ENCODE measurements at regions not wholly inside any gene's neighbourhood (a gene's known extent, or its start where the extent isn't known, plus 50 kb on each side); places are given as distances from the start of the nearest gene placed in this dataset.

GRCh38 chr7:81004098-81004497 lies 85.2 kb upstream of the SEMA3C start:
- Histone ChIP-seq H3K36me3 (ENCODE audit: control insufficient read depth in 2 of 2, insufficient read depth in 1 of 2, low read length in 2 of 2) (no peaks in the 10 kb centered on the region), H3K4me3 (ENCODE audit: low read depth, low read length) (no peak overlapping the region), H3K27ac (ENCODE audit: extremely low read depth, low read depth, low read length) (no peak overlapping the region), H3K9me3 (ENCODE audit: control insufficient read depth, insufficient read depth, low read depth, low read length) (no peaks in the 10 kb centered on the region), H3K4me1 (ENCODE audit: control insufficient read depth, insufficient read depth, low read length) (no peaks in the 10 kb centered on the region)
- ChIA-PET CTCF (interaction anchor here (0.5 kb wide), 1 partner anchor 20 kb away, joined by 4 read pairs; no protein-coding TSS in a partner anchor), POLR2A (no interaction called here)
- no peak for TF ChIP-seq ZNF747 (tag by site-specific recombination; IDR thresholded peaks at IDR 0.05)
- no peak for TF ChIP-seq PRDM6 (tag by site-specific recombination; IDR thresholded peaks at IDR 0.05)
- no peak for TF ChIP-seq ZBTB17 (tag by site-specific recombination; IDR thresholded peaks at IDR 0.05)
- TF ChIP-seq GLI4 (tag by site-specific recombination; IDR thresholded peaks at IDR 0.05): no peak
- TF ChIP-seq INSM2 (tag by site-specific recombination; IDR thresholded peaks at IDR 0.05): no peak
- TF ChIP-seq ZNF354C (tag by site-specific recombination; IDR thresholded peaks at IDR 0.05; ENCODE audit: borderline replicate concordance, low read depth): no peak
- no peak for TF ChIP-seq ZNF140 (tag by site-specific recombination; IDR thresholded peaks at IDR 0.05)
- TF ChIP-seq, protein P1, sequence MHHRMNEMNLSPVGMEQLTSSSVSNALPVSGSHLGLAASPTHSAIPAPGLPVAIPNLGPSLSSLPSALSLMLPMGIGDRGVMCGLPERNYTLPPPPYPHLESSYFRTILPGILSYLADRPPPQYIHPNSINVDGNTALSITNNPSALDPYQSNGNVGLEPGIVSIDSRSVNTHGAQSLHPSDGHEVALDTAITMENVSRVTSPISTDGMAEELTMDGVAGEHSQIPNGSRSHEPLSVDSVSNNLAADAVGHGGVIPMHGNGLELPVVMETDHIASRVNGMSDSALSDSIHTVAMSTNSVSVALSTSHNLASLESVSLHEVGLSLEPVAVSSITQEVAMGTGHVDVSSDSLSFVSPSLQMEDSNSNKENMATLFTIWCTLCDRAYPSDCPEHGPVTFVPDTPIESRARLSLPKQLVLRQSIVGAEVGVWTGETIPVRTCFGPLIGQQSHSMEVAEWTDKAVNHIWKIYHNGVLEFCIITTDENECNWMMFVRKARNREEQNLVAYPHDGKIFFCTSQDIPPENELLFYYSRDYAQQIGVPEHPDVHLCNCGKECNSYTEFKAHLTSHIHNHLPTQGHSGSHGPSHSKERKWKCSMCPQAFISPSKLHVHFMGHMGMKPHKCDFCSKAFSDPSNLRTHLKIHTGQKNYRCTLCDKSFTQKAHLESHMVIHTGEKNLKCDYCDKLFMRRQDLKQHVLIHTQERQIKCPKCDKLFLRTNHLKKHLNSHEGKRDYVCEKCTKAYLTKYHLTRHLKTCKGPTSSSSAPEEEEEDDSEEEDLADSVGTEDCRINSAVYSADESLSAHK (tag by site-specific recombination; IDR thresholded peaks at IDR 0.05): no peak
- TF ChIP-seq ZNF529 (tag by site-specific recombination; IDR thresholded peaks at IDR 0.05; ENCODE audit: insufficient replicate concordance): no peak
- no peak for TF ChIP-seq ZNF571 (tag by site-specific recombination; IDR thresholded peaks at IDR 0.05)
- TF ChIP-seq ZNF121 (tag by site-specific recombination; IDR thresholded peaks at IDR 0.05): no peak
- no peak for TF ChIP-seq ZNF791 (tag by site-specific recombination; IDR thresholded peaks at IDR 0.05)
- TF ChIP-seq ZNF221 (tag by site-specific recombination; IDR thresholded peaks at IDR 0.05; ENCODE audit: borderline replicate concordance): no peak
- TF ChIP-seq, protein P2, sequence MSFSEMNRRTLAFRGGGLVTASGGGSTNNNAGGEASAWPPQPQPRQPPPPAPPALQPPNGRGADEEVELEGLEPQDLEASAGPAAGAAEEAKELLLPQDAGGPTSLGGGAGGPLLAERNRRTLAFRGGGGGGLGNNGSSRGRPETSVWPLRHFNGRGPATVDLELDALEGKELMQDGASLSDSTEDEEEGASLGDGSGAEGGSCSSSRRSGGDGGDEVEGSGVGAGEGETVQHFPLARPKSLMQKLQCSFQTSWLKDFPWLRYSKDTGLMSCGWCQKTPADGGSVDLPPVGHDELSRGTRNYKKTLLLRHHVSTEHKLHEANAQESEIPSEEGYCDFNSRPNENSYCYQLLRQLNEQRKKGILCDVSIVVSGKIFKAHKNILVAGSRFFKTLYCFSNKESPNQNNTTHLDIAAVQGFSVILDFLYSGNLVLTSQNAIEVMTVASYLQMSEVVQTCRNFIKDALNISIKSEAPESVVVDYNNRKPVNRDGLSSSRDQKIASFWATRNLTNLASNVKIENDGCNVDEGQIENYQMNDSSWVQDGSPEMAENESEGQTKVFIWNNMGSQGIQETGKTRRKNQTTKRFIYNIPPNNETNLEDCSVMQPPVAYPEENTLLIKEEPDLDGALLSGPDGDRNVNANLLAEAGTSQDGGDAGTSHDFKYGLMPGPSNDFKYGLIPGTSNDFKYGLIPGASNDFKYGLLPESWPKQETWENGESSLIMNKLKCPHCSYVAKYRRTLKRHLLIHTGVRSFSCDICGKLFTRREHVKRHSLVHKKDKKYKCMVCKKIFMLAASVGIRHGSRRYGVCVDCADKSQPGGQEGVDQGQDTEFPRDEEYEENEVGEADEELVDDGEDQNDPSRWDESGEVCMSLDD (tag by site-specific recombination; IDR thresholded peaks at IDR 0.05): no peak
- TF ChIP-seq, protein P3, sequence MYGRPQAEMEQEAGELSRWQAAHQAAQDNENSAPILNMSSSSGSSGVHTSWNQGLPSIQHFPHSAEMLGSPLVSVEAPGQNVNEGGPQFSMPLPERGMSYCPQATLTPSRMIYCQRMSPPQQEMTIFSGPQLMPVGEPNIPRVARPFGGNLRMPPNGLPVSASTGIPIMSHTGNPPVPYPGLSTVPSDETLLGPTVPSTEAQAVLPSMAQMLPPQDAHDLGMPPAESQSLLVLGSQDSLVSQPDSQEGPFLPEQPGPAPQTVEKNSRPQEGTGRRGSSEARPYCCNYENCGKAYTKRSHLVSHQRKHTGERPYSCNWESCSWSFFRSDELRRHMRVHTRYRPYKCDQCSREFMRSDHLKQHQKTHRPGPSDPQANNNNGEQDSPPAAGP (tag by site-specific recombination; IDR thresholded peaks at IDR 0.05): no peak
- TF ChIP-seq ZNF391 (tag by site-specific recombination; IDR thresholded peaks at IDR 0.05; ENCODE audit: borderline replicate concordance, low read depth): no peak

GRCh38 chr7:81003326-81003725 lies 84.5 kb upstream of the SEMA3C start:
- H3K9me3 ChIP-seq (ENCODE audit: control insufficient read depth, insufficient read depth, low read depth, low read length): no peaks in the 10 kb centered on the region
- no peaks in the 10 kb centered on the region for H3K36me3 ChIP-seq (ENCODE audit: control insufficient read depth in 2 of 2, insufficient read depth in 1 of 2, low read length in 2 of 2)
- POLR2A ChIA-PET: no interaction called here
- CTCF ChIA-PET: no interaction called here
- H3K4me3 ChIP-seq (ENCODE audit: low read depth, low read length): no peak overlapping the region
- TF ChIP-seq KLF10 (tag by site-specific recombination; IDR thresholded peaks at IDR 0.05): no peak
- no peak for TF ChIP-seq ZNF596 (tag by site-specific recombination; IDR thresholded peaks at IDR 0.05)
- no peak for TF ChIP-seq ZSCAN18 (tag by site-specific recombination; IDR thresholded peaks at IDR 0.05)
- TF ChIP-seq INSM2 (tag by site-specific recombination; IDR thresholded peaks at IDR 0.05): no peak
- H3K4me1 ChIP-seq (ENCODE audit: control insufficient read depth, insufficient read depth, low read length): no peaks in the 10 kb centered on the region
- no peak overlapping the region for H3K27ac ChIP-seq (ENCODE audit: extremely low read depth, low read depth, low read length)
